Prostate gland (tissue), 2 donors: ENCODE measurements at regions not wholly inside any gene's neighbourhood (a gene's known extent, or its start where the extent isn't known, plus 50 kb on each side); places are given as distances from the start of the nearest gene placed in this dataset.

Experiments used
- DNase-seq: peaks from one replicate; pipeline ENCODE4 v3.0.0-alpha.2; 2019; ENCODE audit warnings: low spot score
- H3K27ac ChIP-seq, 2 donors: fragments of 200-600 bp; sonication (generic); 2 replicates each; pipeline ENCODE4 v1.5.1; 2017 to 2019
- H3K27me3 ChIP-seq: fragments of 200-600 bp; sonication (generic); replicated peaks from 2 replicates; pipeline ENCODE4 v1.5.1; 2019; ENCODE audit not compliant: insufficient read depth
- H3K36me3 ChIP-seq, 2 donors: fragments of 200-600 bp; sonication (generic); 1 replicate in 1 of 2; 2 replicates in 1 of 2; pipeline versions ENCODE4 v1.5.1 to v1.8.1; 2017 to 2019
- H3K4me1 ChIP-seq: fragments of 200-600 bp; sonication (generic); replicated peaks from 2 replicates; pipeline ENCODE4 v1.5.1; 2019
- H3K4me3 ChIP-seq, 2 donors: fragments of 200-600 bp; sonication (generic); 2 replicates each; pipeline ENCODE4 v1.5.1; 2017 to 2019
- H3K9me3 ChIP-seq: fragments of 200-600 bp; sonication (generic); 2 replicates; pipeline ENCODE4 v1.5.1; 2017
- CTCF ChIP-seq, 4 experiments: fragments of 200-600 bp in 2 of 4; fragments of 450-650 bp in 2 of 4; sonication (generic) in 2 of 4; IDR thresholded peaks; 1 replicate in 3 of 4; 2 replicates in 1 of 4; pipeline ENCODE4 v1.5.1; 2016 to 2019; ENCODE audit warnings: antibody characterized with exemption in 4 of 4, mild to moderate bottlenecking in 2 of 4, moderate library complexity in 2 of 4
- POLR2A ChIP-seq: fragments of 450-650 bp; IDR thresholded peaks from one replicate; pipeline ENCODE4 v1.6.1; 2016; ENCODE audit warnings: antibody characterized with exemption, mild to moderate bottlenecking
- POLR2AphosphoS5 ChIP-seq: sonication (generic); formaldehyde crosslinking; IDR thresholded peaks from one replicate; pipeline ENCODE4 v1.6.1; 2017; ENCODE audit warnings: antibody characterized with exemption
- WGBS: methylation state at CpG from one replicate; pipeline ENCODE4 v1.1.5; 2018; 5-methylcytosine and 5-hydroxymethylcytosine counted together
- intact Hi-C: fragments of 100-400 bp; cut with DNase I; formaldehyde crosslinking; loops from one replicate; pipeline ENCODE4 v1.14.2; 2022

- Histone ChIP-seq H3K27me3 (no peaks in the 10 kb centered on the region), H3K27ac (no peak overlapping the region), H3K36me3 (no peaks in the 10 kb centered on the region), H3K9me3 (no peaks in the 10 kb centered on the region), H3K4me3 (no peak overlapping the region), H3K4me1 (no peaks in the 10 kb centered on the region)
- DNase-seq, result no peak
- intact Hi-C loops, result no loop called here
- 6% methylated on average over 5 of the region's 5 CpGs for WGBS
- TF ChIP-seq POLR2A, result no peak
- no peak for TF ChIP-seq POLR2AphosphoS5
- TF ChIP-seq CTCF (IDR thresholded peaks at IDR 0.05), result no peak
Observed at GRCh38 chr21:31397515-31397926, 53.5 kb upstream of the TIAM1 start.

- no peaks in the 10 kb centered on the region for H3K36me3 ChIP-seq
- H3K27ac ChIP-seq, result no peak overlapping the region
- no peaks in the 10 kb centered on the region for H3K9me3 ChIP-seq
- WGBS, result 68% methylated on average over 5 of the region's 5 CpGs
- H3K27me3 ChIP-seq, result no peaks in the 10 kb centered on the region
- no peak for TF ChIP-seq POLR2AphosphoS5
- TF ChIP-seq CTCF (IDR thresholded peaks at IDR 0.05), result no peak
- TF ChIP-seq POLR2A, result no peak
- intact Hi-C loops, result no loop called here
- no peak for DNase-seq
- no peak overlapping the region for H3K4me3 ChIP-seq
- no peaks in the 10 kb centered on the region for H3K4me1 ChIP-seq
Observed at GRCh38 chr21:31397030-31397429, 53.0 kb upstream of the TIAM1 start.

- TF ChIP-seq CTCF (IDR thresholded peaks at IDR 0.05) (no peak), POLR2A (no peak), POLR2AphosphoS5 (no peak)
- Histone ChIP-seq H3K27ac (no peak overlapping the region), H3K9me3 (no peaks in the 10 kb centered on the region), H3K4me3 (no peak overlapping the region), H3K27me3 (no peaks in the 10 kb centered on the region), H3K36me3 (no peaks in the 10 kb centered on the region), H3K4me1 (no peaks in the 10 kb centered on the region)
- intact Hi-C loops, result no loop called here
- no peak for DNase-seq
- WGBS, result 96% methylated on average over 4 of the region's 4 CpGs
Observed at GRCh38 chr21:31396399-31396798, 52.3 kb upstream of the TIAM1 start.

- H3K27me3 ChIP-seq, result no peaks in the 10 kb centered on the region
- no peak overlapping the region for H3K27ac ChIP-seq
- no peaks in the 10 kb centered on the region for H3K36me3 ChIP-seq
- no peak overlapping the region for H3K4me3 ChIP-seq
- no peak for DNase-seq
- TF ChIP-seq CTCF (IDR thresholded peaks at IDR 0.05), result no peak
- intact Hi-C loops, result no loop called here
- H3K4me1 ChIP-seq, result no peaks in the 10 kb centered on the region
- 92% methylated on average over 2 of the region's 2 CpGs for WGBS
- no peaks in the 10 kb centered on the region for H3K9me3 ChIP-seq
Observed at GRCh38 chr21:31395791-31396190, 51.7 kb upstream of the TIAM1 start.

GRCh38 chr21:31395268-31395667 lies 51.2 kb upstream of the TIAM1 start:
- intact Hi-C loops, result no loop called here
- 78% methylated on average over 9 of the region's 9 CpGs for WGBS
- no peak for DNase-seq
- H3K4me3 ChIP-seq, result no peak overlapping the region
- H3K36me3 ChIP-seq, result no peaks in the 10 kb centered on the region
- no peak overlapping the region for H3K27ac ChIP-seq
- no peaks in the 10 kb centered on the region for H3K9me3 ChIP-seq
- H3K27me3 ChIP-seq, result no peaks in the 10 kb centered on the region
- no peaks in the 10 kb centered on the region for H3K4me1 ChIP-seq
- TF ChIP-seq POLR2AphosphoS5, result no peak
- TF ChIP-seq POLR2A, result no peak
- TF ChIP-seq CTCF (IDR thresholded peaks at IDR 0.05), result no peak
